Gastrocnemius medialis (tissue), 4 donors: ENCODE measurements at regions not wholly inside any gene's neighbourhood (a gene's known extent, or its start where the extent isn't known, plus 50 kb on each side); places are given as distances from the start of the nearest gene placed in this dataset.
A peak's percentile ranks its signal among the peaks of the same experiment; 100 is the strongest.

ENCODE experiments used
- ATAC-seq, 2 donors: fragments of 150-250 bp; one replicate each; pipeline ENCODE4 v1.9.1; 2016
- DNase-seq, 2 donors: peaks; one replicate each; pipeline ENCODE4 v3.0.0-alpha.2; 2019
- H3K27ac ChIP-seq, 4 donors: fragments of 200-600 bp; sonication (generic); 1 replicate in 1 of 4; 2 replicates in 3 of 4; pipeline ENCODE4 v1.5.1; 2016 to 2018; ENCODE audit warnings: mild to moderate bottlenecking in 2 of 4, moderate library complexity in 1 of 4
- H3K27me3 ChIP-seq, 3 donors: fragments of 200-600 bp; sonication (generic) in 2 of 3; 1 replicate in 1 of 3; 2 replicates in 2 of 3; pipeline versions ENCODE4 v1.5.1 to v1.6.0; 2016 to 2019; ENCODE audit warnings: mild to moderate bottlenecking in 1 of 3, moderate library complexity in 1 of 3
- H3K36me3 ChIP-seq, 2 donors: fragments of 200-600 bp; sonication (generic) in 1 of 2; one replicate each; pipeline ENCODE4 v1.5.1; 2017 to 2018
- H3K4me1 ChIP-seq, 2 donors: fragments of 200-600 bp; sonication (generic) in 1 of 2; one replicate each; pipeline ENCODE4 v1.5.1; 2016 to 2017; ENCODE audit warnings: mild to moderate bottlenecking in 2 of 2
- H3K4me3 ChIP-seq, 4 donors: fragments of 200-600 bp; sonication (generic) in 3 of 4; 1 replicate in 1 of 4; 2 replicates in 3 of 4; pipeline ENCODE4 v1.5.1; 2016 to 2019; ENCODE audit warnings: mild to moderate bottlenecking in 2 of 4
- H3K9me3 ChIP-seq, 3 donors: fragments of 200-600 bp; sonication (generic) in 2 of 3; 1 replicate in 1 of 3; 2 replicates in 2 of 3; pipeline ENCODE4 v1.5.1; 2016 to 2019
- CTCF ChIP-seq, 5 experiments: fragments of 450-650 bp in 3 of 5; fragments of 200-600 bp in 2 of 5; sonication (generic) in 2 of 5; IDR thresholded peaks in 4 of 5; conservative IDR thresholded peaks in 1 of 5; 1 replicate in 4 of 5; 2 replicates in 1 of 5; pipeline ENCODE4 v1.5.1; 2016 to 2019; ENCODE audit warnings: antibody characterized with exemption in 5 of 5, mild to moderate bottlenecking in 3 of 5, moderate library complexity in 3 of 5
- POLR2A ChIP-seq, 2 donors: fragments of 450-650 bp; IDR thresholded peaks; one replicate each; pipeline ENCODE4 v1.6.1; 2017; ENCODE audit warnings: antibody characterized with exemption in 2 of 2, mild to moderate bottlenecking in 2 of 2, moderate library complexity in 2 of 2
- in situ Hi-C, 4 donors: fragments of 200-750 bp; cut with MboI; loops; one replicate each; pipeline versions ENCODE4 v1.15.0 to v1.8.0; 2017; ENCODE audit warnings: low sequenced_read_pairs in 4 of 4
- intact Hi-C: fragments of 100-400 bp; cut with DNase I; formaldehyde crosslinking; loops from one replicate; pipeline ENCODE4 v1.15.1; 2023; ENCODE audit warnings: low total_unique reads

DNA sequence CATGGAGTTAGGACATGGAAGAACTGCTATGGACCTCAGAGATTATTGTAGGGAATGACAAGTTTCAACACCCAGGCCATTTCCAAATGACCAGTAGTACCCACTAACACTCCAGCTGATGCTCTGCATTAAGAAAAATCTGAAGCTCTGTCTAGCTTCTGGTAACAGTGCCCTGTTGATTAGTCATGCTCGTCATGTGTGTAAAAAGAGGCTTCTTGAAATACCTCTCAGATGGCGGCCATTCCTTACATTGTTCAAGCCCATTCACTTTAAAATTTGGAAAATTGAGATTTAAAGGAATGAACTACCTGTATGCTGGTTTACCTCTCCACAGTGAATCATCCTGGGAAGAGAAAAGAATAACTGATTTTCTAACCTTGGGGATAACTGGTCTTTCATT lies 527.9 kb upstream of the ARGLU1 start:
- no peak overlapping the region for H3K27ac ChIP-seq
- DNase-seq (no peak), ATAC-seq (no peak)
- H3K9me3 ChIP-seq = no peaks in the 10 kb centered on the region
- no peak for TF ChIP-seq POLR2A (IDR thresholded peaks at IDR 0.05)
- TF ChIP-seq CTCF (IDR thresholded peaks at IDR 0.05 in 4 of 5, conservative IDR thresholded peaks at IDR 0.05 in 1 of 5) = no peak
- in situ Hi-C loops (no loop called here), intact Hi-C loops (no loop called here)
- H3K36me3 ChIP-seq = no peaks in the 10 kb centered on the region
- no peaks in the 10 kb centered on the region for H3K4me1 ChIP-seq
- no peaks in the 10 kb centered on the region for H3K27me3 ChIP-seq
- H3K4me3 ChIP-seq = no peak overlapping the region

DNA sequence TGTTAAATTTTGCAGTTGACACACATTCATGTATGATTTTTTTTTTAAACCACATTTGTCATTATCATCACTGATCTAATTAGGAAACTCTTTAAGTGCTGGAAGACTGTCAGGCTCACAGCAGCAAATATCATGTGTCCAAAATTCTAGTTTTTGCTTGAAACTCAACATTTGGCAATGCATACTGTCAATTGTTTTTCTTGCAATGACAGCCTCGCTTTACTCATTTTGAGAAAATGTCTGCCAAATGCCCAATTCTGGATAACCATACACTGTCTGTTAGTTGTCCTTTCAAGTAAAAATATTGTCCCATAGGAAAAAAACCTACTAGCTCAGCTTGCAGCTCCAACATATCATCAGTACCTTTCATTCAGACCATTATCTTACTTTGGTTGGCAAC lies 523.9 kb upstream of the ARGLU1 start:
- Histone ChIP-seq H3K27ac (no peak overlapping the region), H3K36me3 (no peaks in the 10 kb centered on the region), H3K4me1 (no peaks in the 10 kb centered on the region), H3K27me3 (no peaks in the 10 kb centered on the region), H3K9me3 (no peaks in the 10 kb centered on the region), H3K4me3 (no peak overlapping the region)
- in situ Hi-C loops (no loop called here), intact Hi-C loops (no loop called here)
- no peak for DNase-seq
- no peak for ATAC-seq
- TF ChIP-seq CTCF (IDR thresholded peaks at IDR 0.05 in 4 of 5, conservative IDR thresholded peaks at IDR 0.05 in 1 of 5) = no peak
- TF ChIP-seq POLR2A (IDR thresholded peaks at IDR 0.05) = no peak

GRCh38 chr13:107091428-107091827 lies 523.5 kb upstream of the ARGLU1 start:
- ATAC-seq (no peak), DNase-seq (no peak)
- H3K27me3 ChIP-seq = no peaks in the 10 kb centered on the region
- H3K4me1 ChIP-seq = no peaks in the 10 kb centered on the region
- H3K36me3 ChIP-seq = no peaks in the 10 kb centered on the region
- no peak overlapping the region for H3K27ac ChIP-seq
- in situ Hi-C loops = no loop called here
- intact Hi-C loops = no loop called here
- H3K9me3 ChIP-seq = no peaks in the 10 kb centered on the region
- H3K4me3 ChIP-seq = no peak overlapping the region
- TF ChIP-seq CTCF (IDR thresholded peaks at IDR 0.05 in 4 of 5, conservative IDR thresholded peaks at IDR 0.05 in 1 of 5) = no peak
- TF ChIP-seq POLR2A (IDR thresholded peaks at IDR 0.05) = no peak

DNA sequence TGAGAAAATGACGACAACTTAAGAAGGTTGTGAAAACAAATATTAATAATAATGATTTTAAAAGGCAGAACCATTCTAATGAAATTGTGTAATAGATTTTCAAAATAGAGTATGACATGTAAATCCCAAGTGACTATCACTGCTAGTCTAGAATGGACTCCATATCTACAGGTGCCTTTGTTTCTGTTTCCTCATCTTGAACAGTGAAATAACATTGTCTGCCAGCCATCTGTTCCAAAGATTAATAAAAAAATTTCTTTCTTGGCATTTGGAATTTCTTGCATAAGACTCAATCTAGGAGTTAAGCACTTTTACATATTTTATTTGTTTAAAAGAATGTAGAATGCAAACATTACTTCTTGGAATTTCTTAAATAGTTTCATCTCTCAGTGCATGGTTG lies 520.1 kb upstream of the ARGLU1 start:
- TF ChIP-seq CTCF (IDR thresholded peaks at IDR 0.05 in 4 of 5, conservative IDR thresholded peaks at IDR 0.05 in 1 of 5) = no peak
- TF ChIP-seq POLR2A (IDR thresholded peaks at IDR 0.05) = no peak
- Histone ChIP-seq H3K27ac (no peak overlapping the region), H3K36me3 (no peaks in the 10 kb centered on the region), H3K27me3 (no peaks in the 10 kb centered on the region), H3K9me3 (no peaks in the 10 kb centered on the region), H3K4me3 (no peak overlapping the region), H3K4me1 (no peaks in the 10 kb centered on the region)
- DNase-seq (no peak), ATAC-seq (peak in 1 of 2 donors; percentile 62)
- in situ Hi-C loops (no loop called here), intact Hi-C loops (no loop called here)

GRCh38 chr13:107079423-107080049 lies 511.6 kb upstream of the ARGLU1 start:
- Histone ChIP-seq H3K27ac (no peak overlapping the region), H3K27me3 (no peaks in the 10 kb centered on the region), H3K4me3 (no peak overlapping the region), H3K9me3 (no peaks in the 10 kb centered on the region), H3K36me3 (no peaks in the 10 kb centered on the region), H3K4me1 (no peaks in the 10 kb centered on the region)
- TF ChIP-seq CTCF (IDR thresholded peaks at IDR 0.05 in 4 of 5, conservative IDR thresholded peaks at IDR 0.05 in 1 of 5) (no peak), POLR2A (IDR thresholded peaks at IDR 0.05) (no peak)
- ATAC-seq (no peak), DNase-seq (no peak)
- intact Hi-C loops (no loop called here), in situ Hi-C loops (no loop called here)
